ENCODE measurements at regions not wholly inside any gene's neighbourhood (a gene's known extent, or its start where the extent isn't known, plus 50 kb on each side); places are given as distances from the start of the nearest gene placed in this dataset.

DNA sequence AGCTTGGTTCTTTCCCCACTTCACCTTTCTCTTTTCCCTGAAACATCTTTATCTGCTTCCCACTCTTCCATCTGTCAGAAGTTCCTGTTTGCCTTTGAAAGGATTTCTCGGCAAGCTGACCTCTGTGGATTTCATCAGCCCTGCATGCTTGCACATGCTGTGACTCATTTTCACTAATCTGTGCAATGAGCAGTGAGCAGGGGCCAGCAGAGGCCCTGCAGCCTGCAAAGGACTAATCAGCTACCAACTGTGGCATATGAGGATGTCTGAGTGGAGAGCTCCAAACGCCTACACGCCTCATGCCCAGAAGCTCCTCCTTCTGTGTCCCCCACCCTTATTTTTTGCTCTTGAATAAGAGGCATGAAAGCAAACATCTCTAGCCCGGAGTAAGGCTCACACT lies 333.0 kb upstream of the SEMA6D start:
- no peaks in the 10 kb centered on the region for H3K9me3 Mint-ChIP-seq

GRCh38 chr15:47384776-47385175 lies 332.5 kb upstream of the SEMA6D start:
- DNase-seq (no peak), ATAC-seq (no peak)
- Mint-ChIP-seq H3K4me1 (no peaks in the 10 kb centered on the region), H3K27ac (no peak overlapping the region), H3K9me3 (no peaks in the 10 kb centered on the region), H3K4me3 (no peak overlapping the region), H3K27me3 (no peaks in the 10 kb centered on the region)

More for the DNA sequence above, 333.0 kb upstream of the SEMA6D start:
- Mint-ChIP-seq H3K4me1 (no peaks in the 10 kb centered on the region), H3K4me3 (no peak overlapping the region), H3K27ac (no peak overlapping the region), H3K27me3 (no peaks in the 10 kb centered on the region)
- ATAC-seq (no peak), DNase-seq (no peak)

DNA sequence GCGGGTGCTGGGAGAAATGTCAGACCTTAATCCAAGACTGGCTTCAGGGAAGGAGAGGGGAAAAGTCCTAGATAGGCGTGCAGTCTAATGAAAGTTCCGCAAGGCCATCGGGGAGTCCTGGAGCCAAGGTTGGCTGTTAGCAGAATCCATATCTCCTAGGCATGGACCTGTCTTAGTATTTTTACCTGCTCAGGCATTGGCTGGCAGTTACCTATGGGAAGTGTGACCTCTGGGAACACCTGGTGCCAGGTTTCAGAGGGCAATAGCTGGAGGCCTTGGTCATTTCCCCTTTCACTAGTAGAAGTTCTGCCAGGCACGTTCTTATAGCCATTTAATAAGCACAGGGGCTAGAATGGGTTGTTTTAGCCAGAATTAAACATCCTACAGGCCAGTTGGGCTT lies 330.8 kb upstream of the SEMA6D start:
- H3K9me3 Mint-ChIP-seq: peaks cover 0 to 9% of the 10 kb centered on the region in 2 donors
- no peak overlapping the region for H3K27ac Mint-ChIP-seq
- H3K4me1 Mint-ChIP-seq: no peaks in the 10 kb centered on the region
- DNase-seq (no peak), ATAC-seq (no peak)
- H3K27me3 Mint-ChIP-seq: no peaks in the 10 kb centered on the region
- no peak overlapping the region for H3K4me3 Mint-ChIP-seq

DNA sequence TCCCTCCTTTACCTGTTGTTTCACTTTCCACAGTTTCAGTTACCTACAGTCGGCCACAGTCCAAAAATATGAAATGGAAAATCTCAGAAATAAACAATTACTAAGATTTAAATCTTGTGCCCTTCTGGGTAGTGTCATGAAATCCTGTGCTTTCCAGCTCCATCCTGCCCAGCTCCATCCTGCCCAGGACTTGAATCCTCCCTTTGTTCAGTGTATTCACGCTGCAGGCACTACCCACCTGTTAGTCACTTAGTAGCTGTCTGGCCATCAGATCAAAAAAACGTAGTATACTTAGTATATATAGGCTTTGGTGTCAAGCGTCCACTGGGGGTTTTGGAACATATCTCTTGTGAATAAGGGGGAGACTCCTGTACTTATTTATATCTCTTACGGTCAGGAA lies 329.0 kb upstream of the SEMA6D start:
- Mint-ChIP-seq H3K27ac (no peak overlapping the region), H3K9me3 (peaks cover 0 to 9% of the 10 kb centered on the region in 2 donors)

GRCh38 chr15:47390208-47390765 lies 327.0 kb upstream of the SEMA6D start:
- no peak overlapping the region for H3K27ac Mint-ChIP-seq
- no peak for ATAC-seq
- peaks cover 0 to 9% of the 10 kb centered on the region in 2 donors for H3K9me3 Mint-ChIP-seq
- H3K4me1 Mint-ChIP-seq: no peaks in the 10 kb centered on the region
- no peak overlapping the region for H3K4me3 Mint-ChIP-seq
- H3K27me3 Mint-ChIP-seq: no peaks in the 10 kb centered on the region
- no peak for DNase-seq

More for the DNA sequence above, 329.0 kb upstream of the SEMA6D start:
- H3K27me3 Mint-ChIP-seq: no peaks in the 10 kb centered on the region
- H3K4me3 Mint-ChIP-seq: no peak overlapping the region
- H3K4me1 Mint-ChIP-seq: no peaks in the 10 kb centered on the region
- ATAC-seq: no peak
- DNase-seq: no peak

- no peaks in the 10 kb centered on the region for H3K27me3 Mint-ChIP-seq
- H3K4me3 Mint-ChIP-seq: no peak overlapping the region
- no peak for DNase-seq
- H3K9me3 Mint-ChIP-seq: peaks cover 0 to 9% of the 10 kb centered on the region in 2 donors
- no peaks in the 10 kb centered on the region for H3K4me1 Mint-ChIP-seq
- ATAC-seq: no peak
- H3K27ac Mint-ChIP-seq: no peak overlapping the region
Observed at GRCh38 chr15:47394286-47394809, 323.0 kb upstream of the SEMA6D start.

DNA sequence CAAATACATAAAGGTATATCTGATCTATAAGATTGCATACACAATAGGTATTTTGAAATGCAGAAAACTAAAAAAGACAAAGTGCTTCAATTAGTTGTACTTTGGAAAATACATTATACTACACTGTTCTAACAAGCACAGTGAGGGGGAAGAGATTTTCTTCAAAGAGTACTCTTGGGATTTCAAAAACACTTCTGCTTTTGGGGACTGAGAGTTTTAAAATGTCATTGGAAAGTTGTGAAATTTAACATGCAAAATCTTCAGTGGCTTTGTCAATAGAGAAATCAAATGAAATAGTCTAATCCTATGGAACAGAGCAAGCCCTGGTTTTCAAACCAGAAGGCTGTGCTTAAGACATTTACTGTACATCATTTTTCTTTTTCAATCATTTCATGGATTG lies 322.2 kb upstream of the SEMA6D start:
- H3K4me3 Mint-ChIP-seq: no peak overlapping the region
- H3K27me3 Mint-ChIP-seq: no peaks in the 10 kb centered on the region
- H3K9me3 Mint-ChIP-seq: peaks cover 0 to 9% of the 10 kb centered on the region in 2 donors
- ATAC-seq: no peak
- no peak for DNase-seq
- no peaks in the 10 kb centered on the region for H3K4me1 Mint-ChIP-seq
- H3K27ac Mint-ChIP-seq: no peak overlapping the region

GRCh38 chr15:47397655-47398054 lies 319.6 kb upstream of the SEMA6D start:
- H3K27me3 Mint-ChIP-seq: peaks cover 2% of the 10 kb centered on the region
- H3K9me3 Mint-ChIP-seq: no peaks in the 10 kb centered on the region
- no peak overlapping the region for H3K27ac Mint-ChIP-seq
- no peaks in the 10 kb centered on the region for H3K4me1 Mint-ChIP-seq
- no peak for DNase-seq
- H3K4me3 Mint-ChIP-seq: no peak overlapping the region
- no peak for ATAC-seq

DNA sequence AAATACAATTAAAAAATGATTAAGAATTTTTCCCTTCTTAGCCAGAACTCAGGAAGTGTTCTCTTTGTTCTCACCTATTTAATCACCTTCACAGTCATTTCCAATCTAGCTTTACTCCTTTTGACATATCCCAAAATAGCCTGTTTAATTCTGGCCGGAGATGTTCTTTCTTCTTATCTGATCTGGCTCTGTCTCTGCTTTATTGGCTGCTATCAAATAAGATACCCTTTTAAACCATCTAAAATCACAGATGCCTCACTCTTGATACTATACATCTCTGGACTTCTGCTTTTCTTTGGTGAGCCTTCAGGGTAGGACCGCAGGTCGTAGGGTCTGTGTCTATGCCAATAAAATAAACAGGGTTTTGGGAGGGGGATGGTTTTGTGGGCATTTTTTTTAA lies 319.2 kb upstream of the SEMA6D start:
- Mint-ChIP-seq H3K27ac (no peak overlapping the region), H3K27me3 (peaks cover 7% of the 10 kb centered on the region), H3K4me3 (no peak overlapping the region), H3K9me3 (no peaks in the 10 kb centered on the region), H3K4me1 (no peaks in the 10 kb centered on the region)
- no peak for ATAC-seq
- DNase-seq: no peak

- no peak overlapping the region for H3K27ac Mint-ChIP-seq
- ATAC-seq (no peak), DNase-seq (no peak)
- H3K4me1 Mint-ChIP-seq: no peaks in the 10 kb centered on the region
- no peak overlapping the region for H3K4me3 Mint-ChIP-seq
- H3K9me3 Mint-ChIP-seq: no peaks in the 10 kb centered on the region
- peaks cover 8% of the 10 kb centered on the region for H3K27me3 Mint-ChIP-seq
Observed at GRCh38 chr15:47398594-47398993, 318.7 kb upstream of the SEMA6D start.

DNA sequence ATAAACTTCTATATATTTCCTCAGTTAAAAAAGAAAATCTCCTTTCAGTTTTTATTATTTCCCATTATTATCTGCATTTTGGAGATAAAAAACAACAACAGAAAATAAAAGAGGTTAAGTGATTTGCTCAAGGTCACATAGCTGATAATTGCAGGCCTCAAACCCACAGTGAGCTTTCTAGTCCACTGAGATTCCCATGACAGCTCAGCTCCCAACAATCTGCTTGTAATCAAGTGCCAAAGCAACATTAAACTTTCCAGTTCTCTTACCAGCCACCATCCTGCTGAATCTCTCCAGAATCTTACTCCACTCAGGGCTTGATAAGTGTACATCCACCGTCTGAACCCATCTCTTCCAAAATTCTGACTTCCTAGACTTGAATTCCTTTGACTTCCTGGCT lies 318.2 kb upstream of the SEMA6D start:
- Mint-ChIP-seq H3K9me3 (no peaks in the 10 kb centered on the region), H3K27me3 (peaks cover 8% of the 10 kb centered on the region)
- ATAC-seq: no peak

GRCh38 chr15:47400603-47401002 lies 316.7 kb upstream of the SEMA6D start:
- no peak for DNase-seq
- peaks cover 8% of the 10 kb centered on the region for H3K27me3 Mint-ChIP-seq
- H3K27ac Mint-ChIP-seq: no peak overlapping the region
- H3K4me1 Mint-ChIP-seq: no peaks in the 10 kb centered on the region
- H3K4me3 Mint-ChIP-seq: no peak overlapping the region
- ATAC-seq: no peak
- H3K9me3 Mint-ChIP-seq: no peaks in the 10 kb centered on the region

More for the DNA sequence above, 318.2 kb upstream of the SEMA6D start:
- no peak overlapping the region for H3K27ac Mint-ChIP-seq
- DNase-seq: no peak
- H3K4me1 Mint-ChIP-seq: no peaks in the 10 kb centered on the region
- no peak overlapping the region for H3K4me3 Mint-ChIP-seq

DNA sequence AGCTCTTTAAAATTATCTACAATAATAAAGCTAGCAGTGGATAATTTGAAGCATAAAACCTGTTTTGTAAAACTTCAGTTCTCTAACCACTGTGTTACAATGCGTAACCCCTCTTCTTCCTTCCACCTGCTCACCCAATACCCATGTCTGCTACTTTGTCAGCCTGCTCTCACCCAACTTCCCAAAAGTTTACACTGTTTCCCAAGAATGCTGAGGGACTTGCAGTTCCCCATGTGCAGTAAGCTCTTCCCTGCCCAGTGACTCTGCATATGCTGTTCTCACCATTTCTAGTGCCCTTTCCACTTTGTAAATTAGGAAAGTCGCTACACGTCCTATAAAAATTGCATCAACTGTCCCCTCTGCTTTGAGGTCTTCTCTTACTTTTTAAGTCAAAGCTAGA lies 315.9 kb upstream of the SEMA6D start:
- H3K27me3 Mint-ChIP-seq: peaks cover 8% of the 10 kb centered on the region
- H3K27ac Mint-ChIP-seq: no peak overlapping the region
- no peak overlapping the region for H3K4me3 Mint-ChIP-seq
- no peaks in the 10 kb centered on the region for H3K4me1 Mint-ChIP-seq
- ATAC-seq: no peak
- no peak for DNase-seq
- no peaks in the 10 kb centered on the region for H3K9me3 Mint-ChIP-seq

DNA sequence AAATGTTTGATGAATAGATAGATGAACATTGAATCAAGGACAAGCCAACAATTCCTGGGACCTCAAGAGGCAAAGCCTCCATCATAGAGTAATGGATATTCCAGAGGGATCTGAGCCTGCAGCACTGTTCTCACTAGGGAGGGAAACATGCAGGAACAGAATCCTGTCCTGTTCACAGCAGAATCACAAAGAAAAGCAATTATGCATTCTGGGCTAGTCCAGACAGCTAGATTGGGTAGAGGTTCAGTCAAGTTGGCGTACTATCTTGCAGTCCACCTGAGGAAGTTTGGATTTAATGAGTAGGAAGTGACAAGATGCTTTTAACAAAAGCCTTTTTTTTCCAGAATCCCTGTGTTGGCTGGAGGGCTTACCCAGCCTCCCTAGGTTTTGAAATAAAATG lies 314.5 kb upstream of the SEMA6D start:
- DNase-seq: no peak
- H3K9me3 Mint-ChIP-seq: no peaks in the 10 kb centered on the region
- peaks cover 8% of the 10 kb centered on the region for H3K27me3 Mint-ChIP-seq
- no peak for ATAC-seq
- no peak overlapping the region for H3K4me3 Mint-ChIP-seq
- no peak overlapping the region for H3K27ac Mint-ChIP-seq
- no peaks in the 10 kb centered on the region for H3K4me1 Mint-ChIP-seq

- Mint-ChIP-seq H3K27me3 (peaks cover 8% of the 10 kb centered on the region), H3K9me3 (no peaks in the 10 kb centered on the region), H3K27ac (no peak overlapping the region), H3K4me1 (no peaks in the 10 kb centered on the region), H3K4me3 (no peak overlapping the region)
- DNase-seq (no peak), ATAC-seq (no peak)
Observed at GRCh38 chr15:47404877-47405276, 312.4 kb upstream of the SEMA6D start.

DNA sequence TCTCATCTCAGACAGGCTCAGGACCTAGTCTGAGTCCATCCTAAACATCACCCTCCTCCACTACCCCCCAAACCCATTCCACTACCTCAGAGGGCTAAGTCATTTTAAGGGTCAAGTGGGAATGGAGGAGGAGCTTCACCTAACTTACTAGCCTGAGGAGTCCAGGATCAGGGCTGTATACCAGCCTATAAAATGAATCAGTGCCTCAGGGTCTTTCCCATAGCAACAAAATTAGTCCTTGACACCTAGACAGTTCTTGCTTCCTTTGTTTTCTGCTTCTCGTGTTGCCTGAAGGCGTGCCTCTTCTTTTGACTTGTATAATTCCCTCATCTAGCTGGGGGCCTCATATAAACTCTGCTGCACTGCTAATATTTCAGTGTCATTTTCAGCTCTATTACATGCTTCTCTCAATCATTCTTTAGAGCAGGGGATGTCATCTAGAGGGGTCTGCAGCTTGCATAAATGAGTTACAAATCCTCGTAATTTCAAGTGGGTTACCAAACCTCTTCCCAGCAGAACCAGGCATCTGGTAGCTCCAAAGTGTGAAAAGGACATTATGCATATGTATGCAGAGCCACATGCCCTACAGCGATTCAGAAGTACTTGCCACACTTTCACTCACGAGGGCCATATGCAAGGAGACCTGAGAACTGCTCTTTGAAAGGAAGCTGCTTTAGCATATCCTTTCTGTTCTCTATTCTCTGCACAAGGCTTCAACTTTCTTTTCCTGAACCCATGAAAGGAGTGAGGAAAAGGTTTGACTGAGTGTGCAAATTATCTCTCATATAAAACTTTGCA lies 311.7 kb upstream of the SEMA6D start:
- Mint-ChIP-seq H3K4me1 (no peaks in the 10 kb centered on the region), H3K27me3 (peaks cover 8% of the 10 kb centered on the region), H3K9me3 (no peaks in the 10 kb centered on the region), H3K4me3 (no peak overlapping the region), H3K27ac (no peak overlapping the region)
- DNase-seq (no peak), ATAC-seq (no peak)

All from stimulated activated naive CD8-positive, alpha-beta T cell treated with anti-CD3 and anti-CD28 coated beads, Interleukin-15, amount 100 ng/mL, for 72 hours (primary cell).